Breast epithelium (tissue), 4 donors: ENCODE measurements at regions not wholly inside any gene's neighbourhood (a gene's known extent, or its start where the extent isn't known, plus 50 kb on each side); places are given as distances from the start of the nearest gene placed in this dataset.
"Not testable (repeated sequence)": the region's sequence is repeated elsewhere in the genome, so short reads cannot be mapped to it uniquely, and the experiment has no call there.

Experiments used
- DNase-seq, 2 donors: peaks; one replicate each; pipeline ENCODE4 v3.0.0-alpha.2; 2019; ENCODE audit warnings: low spot score in 2 of 2
- H3K27ac ChIP-seq, 2 donors: fragments of 200-600 bp; sonication (generic) in 1 of 2; one replicate each; pipeline ENCODE4 v1.5.1; 2016 to 2019; ENCODE audit warnings: mild to moderate bottlenecking in 1 of 2
- H3K27me3 ChIP-seq, 2 donors: fragments of 200-600 bp; sonication (generic) in 1 of 2; one replicate each; pipeline versions ENCODE4 v1.5.1 to v1.6.0; 2017 to 2019; ENCODE audit warnings: control low read depth in 1 of 2, mild to moderate bottlenecking in 1 of 2
- H3K36me3 ChIP-seq: fragments of 200-600 bp; one replicate; pipeline ENCODE4 v1.5.1; 2019
- H3K4me1 ChIP-seq, 2 donors: fragments of 200-600 bp; sonication (generic); one replicate each; pipeline ENCODE4 v1.5.1; 2016 to 2019; ENCODE audit warnings: control low read depth in 1 of 2
- H3K4me3 ChIP-seq, 3 donors: fragments of 200-600 bp; sonication (generic); 1 replicate in 2 of 3; 2 replicates in 1 of 3; pipeline ENCODE4 v1.5.1; 2016 to 2019; ENCODE audit warnings: mild to moderate bottlenecking in 3 of 3, moderate library complexity in 2 of 3
- H3K9me3 ChIP-seq, 2 donors: fragments of 200-600 bp; sonication (generic) in 1 of 2; one replicate each; pipeline ENCODE4 v1.5.1; 2016 to 2019; ENCODE audit warnings: control low read depth in 1 of 2
- POLR2A ChIP-seq: fragments of 450-650 bp; IDR thresholded peaks from one replicate; pipeline ENCODE4 v1.6.1; 2016; ENCODE audit warnings: antibody characterized with exemption, mild to moderate bottlenecking, moderate library complexity
- POLR2AphosphoS5 ChIP-seq, 3 donors: sonication (generic); formaldehyde crosslinking; IDR thresholded peaks; one replicate each; pipeline ENCODE4 v1.6.1; 2017; ENCODE audit warnings: antibody characterized with exemption in 3 of 3
- intact Hi-C: fragments of 100-400 bp; cut with DNase I; formaldehyde crosslinking; loops from one replicate; pipeline ENCODE4 v1.15.1; 2023; ENCODE audit warnings: low total_unique reads
- TF ChIP-seq, protein P1 (sequence below), 3 donors: fragments of 450-650 bp; IDR thresholded peaks; one replicate each; pipeline ENCODE4 v1.5.1; 2016 to 2017; ENCODE audit warnings: antibody characterized with exemption in 3 of 3, mild to moderate bottlenecking in 3 of 3, moderate library complexity in 3 of 3

- TF ChIP-seq, protein P1, sequence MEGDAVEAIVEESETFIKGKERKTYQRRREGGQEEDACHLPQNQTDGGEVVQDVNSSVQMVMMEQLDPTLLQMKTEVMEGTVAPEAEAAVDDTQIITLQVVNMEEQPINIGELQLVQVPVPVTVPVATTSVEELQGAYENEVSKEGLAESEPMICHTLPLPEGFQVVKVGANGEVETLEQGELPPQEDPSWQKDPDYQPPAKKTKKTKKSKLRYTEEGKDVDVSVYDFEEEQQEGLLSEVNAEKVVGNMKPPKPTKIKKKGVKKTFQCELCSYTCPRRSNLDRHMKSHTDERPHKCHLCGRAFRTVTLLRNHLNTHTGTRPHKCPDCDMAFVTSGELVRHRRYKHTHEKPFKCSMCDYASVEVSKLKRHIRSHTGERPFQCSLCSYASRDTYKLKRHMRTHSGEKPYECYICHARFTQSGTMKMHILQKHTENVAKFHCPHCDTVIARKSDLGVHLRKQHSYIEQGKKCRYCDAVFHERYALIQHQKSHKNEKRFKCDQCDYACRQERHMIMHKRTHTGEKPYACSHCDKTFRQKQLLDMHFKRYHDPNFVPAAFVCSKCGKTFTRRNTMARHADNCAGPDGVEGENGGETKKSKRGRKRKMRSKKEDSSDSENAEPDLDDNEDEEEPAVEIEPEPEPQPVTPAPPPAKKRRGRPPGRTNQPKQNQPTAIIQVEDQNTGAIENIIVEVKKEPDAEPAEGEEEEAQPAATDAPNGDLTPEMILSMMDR (IDR thresholded peaks at IDR 0.05), result no peak
- no peak for TF ChIP-seq POLR2AphosphoS5 (IDR thresholded peaks at IDR 0.05)
- no peak for TF ChIP-seq POLR2A
Measured at GRCh38 chr18:71223486-71223885, 934.6 kb downstream of the SOCS6 start.

GRCh38 chr18:71221405-71221804 lies 932.6 kb downstream of the SOCS6 start:
- TF ChIP-seq POLR2A (no peak), POLR2AphosphoS5 (IDR thresholded peaks at IDR 0.05) (no peak)
- TF ChIP-seq, protein P1 (IDR thresholded peaks at IDR 0.05), result no peak
- Histone ChIP-seq H3K4me1 (no peaks in the 10 kb centered on the region), H3K27ac (no peak overlapping the region), H3K9me3 (no peaks in the 10 kb centered on the region), H3K4me3 (no peak overlapping the region), H3K27me3 (no peaks in the 10 kb centered on the region), H3K36me3 (no peaks in the 10 kb centered on the region)
- intact Hi-C loops, result no loop called here
- DNase-seq, result no peak

More at GRCh38 chr18:71223486-71223885, 934.6 kb downstream of the SOCS6 start:
- Histone ChIP-seq H3K27ac (no peak overlapping the region), H3K9me3 (no peaks in the 10 kb centered on the region), H3K4me3 (no peak overlapping the region), H3K27me3 (no peaks in the 10 kb centered on the region), H3K36me3 (no peaks in the 10 kb centered on the region), H3K4me1 (no peaks in the 10 kb centered on the region)
- intact Hi-C loops, result no loop called here
- DNase-seq, result no peak

DNA sequence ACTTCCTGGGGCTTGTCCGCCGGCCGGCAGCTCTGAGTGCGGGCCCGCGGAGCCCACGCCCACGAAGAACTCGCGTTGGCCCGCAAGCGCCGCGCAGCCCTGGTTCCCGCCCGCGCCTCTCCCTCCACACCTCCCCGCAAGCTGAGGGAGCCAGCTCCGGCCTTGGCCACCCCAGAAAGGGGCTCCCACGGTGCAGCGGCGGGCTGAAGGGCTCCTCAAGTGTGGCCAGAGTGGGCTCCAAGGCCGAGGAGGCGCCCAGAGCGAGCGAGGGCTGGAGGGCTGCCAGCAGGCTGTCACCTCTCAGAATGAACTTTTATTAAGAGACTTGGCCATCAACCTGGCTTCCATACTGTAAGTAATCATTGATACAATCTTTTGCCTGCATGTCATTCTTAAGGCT lies 923.9 kb downstream of the SOCS6 start:
- H3K27me3 ChIP-seq, H3K9me3 ChIP-seq, H3K27ac ChIP-seq, H3K36me3 ChIP-seq, intact Hi-C loops, DNase-seq, H3K4me3 ChIP-seq, H3K4me1 ChIP-seq: not testable (repeated sequence)

- no peaks in the 10 kb centered on the region for H3K27me3 ChIP-seq
- H3K9me3 ChIP-seq, result peaks cover 0 to 3% of the 10 kb centered on the region in 2 donors
- H3K27ac ChIP-seq, result no peak overlapping the region
- H3K36me3 ChIP-seq, result no peaks in the 10 kb centered on the region
- no peaks in the 10 kb centered on the region for H3K4me1 ChIP-seq
- intact Hi-C loops, result no loop called here
- no peak overlapping the region for H3K4me3 ChIP-seq
- DNase-seq, result no peak
- TF ChIP-seq POLR2A (no peak), POLR2AphosphoS5 (IDR thresholded peaks at IDR 0.05) (no peak)
- TF ChIP-seq, protein P1 (IDR thresholded peaks at IDR 0.05), result no peak
Measured at GRCh38 chr18:71212222-71212621, 923.4 kb downstream of the SOCS6 start.

GRCh38 chr18:71209944-71210343 lies 921.1 kb downstream of the SOCS6 start:
- H3K27me3 ChIP-seq, result no peaks in the 10 kb centered on the region
- DNase-seq, result no peak
- TF ChIP-seq, protein P1 (IDR thresholded peaks at IDR 0.05), result no peak
- TF ChIP-seq POLR2A (no peak), POLR2AphosphoS5 (IDR thresholded peaks at IDR 0.05) (no peak)
- no peaks in the 10 kb centered on the region for H3K36me3 ChIP-seq
- H3K4me3 ChIP-seq, result no peak overlapping the region
- peaks cover 0 to 3% of the 10 kb centered on the region in 2 donors for H3K9me3 ChIP-seq
- no peaks in the 10 kb centered on the region for H3K4me1 ChIP-seq
- H3K27ac ChIP-seq, result no peak overlapping the region
- intact Hi-C loops, result no loop called here

DNA sequence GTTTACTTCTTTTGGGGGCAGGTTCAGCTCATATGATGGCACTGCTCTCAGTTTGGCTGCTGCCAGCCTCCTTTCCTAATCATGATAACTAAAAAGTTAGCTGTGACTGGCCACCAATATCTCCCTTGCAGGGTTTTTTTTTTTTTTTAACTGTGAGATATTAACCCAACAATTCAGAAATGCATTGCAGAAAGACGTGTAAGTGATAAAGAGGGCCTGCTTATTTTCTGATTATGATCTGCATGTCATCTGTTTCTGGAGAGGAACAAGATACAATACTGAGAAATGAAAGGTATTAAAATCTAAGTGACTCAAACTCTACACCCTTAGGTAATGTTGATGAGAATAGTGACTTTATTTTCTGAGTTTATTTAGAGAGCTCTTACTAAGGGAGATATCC lies 905.6 kb downstream of the SOCS6 start:
- no peaks in the 10 kb centered on the region for H3K36me3 ChIP-seq
- H3K27me3 ChIP-seq, result no peaks in the 10 kb centered on the region
- intact Hi-C loops, result no loop called here
- no peaks in the 10 kb centered on the region for H3K9me3 ChIP-seq
- TF ChIP-seq POLR2AphosphoS5 (IDR thresholded peaks at IDR 0.05), result no peak
- TF ChIP-seq POLR2A, result no peak
- TF ChIP-seq, protein P1 (IDR thresholded peaks at IDR 0.05), result no peak
- no peak overlapping the region for H3K27ac ChIP-seq
- no peaks in the 10 kb centered on the region for H3K4me1 ChIP-seq
- DNase-seq, result no peak
- no peak overlapping the region for H3K4me3 ChIP-seq
